COR-L47 (cell line): ENCODE measurements at regions not wholly inside any gene's neighbourhood (a gene's known extent, or its start where the extent isn't known, plus 50 kb on each side); places are given as distances from the start of the nearest gene placed in this dataset.

ENCODE experiments used
- DNase-seq: peaks from one replicate; lab custom pipeline; 2025; lab: John Stamatoyannopoulos, UW

GRCh38 chr10:120983721-120984120, 132.6 kb downstream of the WDR11 start:
- DNase-seq, result no peak

- DNase-seq, result no peak
Measured at GRCh38 chr10:120984221-120984620, 133.1 kb downstream of the WDR11 start.

DNA sequence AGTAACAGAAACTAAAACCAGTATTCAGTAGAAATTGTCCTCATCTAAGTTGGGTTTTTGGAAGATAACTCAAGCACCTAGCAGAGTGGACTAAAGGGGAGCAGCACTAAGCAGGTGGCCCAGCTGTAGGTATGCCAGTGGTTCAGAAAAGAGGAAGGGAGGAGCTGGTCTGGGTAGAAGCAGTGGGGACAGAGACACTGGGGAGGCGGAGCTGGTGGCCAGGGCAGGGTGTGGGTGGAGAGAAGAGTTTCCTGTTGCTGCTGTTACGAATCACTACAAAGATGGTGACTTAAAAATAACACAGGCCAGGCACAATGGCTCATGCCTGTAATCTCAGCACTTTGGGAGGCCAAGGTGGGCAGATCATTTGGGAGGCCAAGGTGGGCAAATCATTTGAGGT, 136.2 kb downstream of the WDR11 start:
- no peak for DNase-seq

- no peak for DNase-seq
Measured at GRCh38 chr10:120988751-120989150, 137.6 kb downstream of the WDR11 start.

- DNase-seq, result no peak
Measured at GRCh38 chr10:120989279-120989678, 138.1 kb downstream of the WDR11 start.

- no peak for DNase-seq
Measured at GRCh38 chr10:120989996-120990598, 138.9 kb downstream of the WDR11 start.

GRCh38 chr10:120990831-120991230, 139.7 kb downstream of the WDR11 start:
- DNase-seq, result no peak

DNA sequence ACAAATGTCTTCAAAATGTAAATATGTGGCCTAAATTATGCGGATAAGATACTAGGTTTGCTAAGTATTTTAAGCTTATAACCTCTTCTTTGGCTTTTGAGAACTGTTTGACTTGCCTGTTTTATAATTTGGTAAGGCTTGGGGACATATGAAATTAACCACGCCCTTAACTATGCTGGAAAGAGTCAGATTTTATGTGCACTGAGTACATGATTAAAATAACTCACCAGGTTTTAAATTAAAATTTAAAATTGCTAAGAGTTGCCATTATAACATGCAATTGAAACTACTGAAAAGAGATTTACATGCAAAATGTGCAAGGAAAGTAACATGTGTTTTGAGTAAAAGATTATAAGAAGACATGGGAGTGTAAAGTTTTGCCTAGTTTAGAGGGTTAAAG, 141.9 kb downstream of the WDR11 start:
- no peak for DNase-seq

- no peak for DNase-seq
Measured at GRCh38 chr10:120995768-120996167, 144.6 kb downstream of the WDR11 start.

DNA sequence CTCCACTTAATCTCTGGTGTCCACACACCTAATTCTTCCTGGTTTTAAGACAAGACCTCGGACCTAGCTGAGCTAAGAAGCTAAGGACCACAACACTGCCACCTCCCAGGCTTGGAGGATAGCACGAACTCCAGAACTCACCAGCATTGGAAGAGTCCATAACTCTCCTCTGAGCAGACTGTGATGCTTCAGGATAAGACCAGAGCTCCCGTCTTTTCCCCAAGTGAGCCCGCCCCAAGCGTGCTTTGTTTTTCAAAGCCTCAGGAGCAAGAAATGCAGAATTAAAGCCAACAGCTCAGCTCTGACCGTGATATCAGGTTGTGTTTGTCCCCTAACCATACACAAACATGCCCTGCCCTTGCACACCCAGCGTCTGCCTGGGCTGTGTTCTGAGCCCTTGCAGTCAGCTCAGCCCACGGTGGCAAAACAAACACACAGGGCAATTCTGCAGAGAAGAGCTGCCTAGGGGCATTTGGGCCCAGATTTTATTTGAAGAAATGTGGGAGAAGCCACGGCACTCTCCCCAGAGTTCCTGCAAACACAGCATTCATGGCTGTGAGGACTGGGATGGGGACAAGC, 145.4 kb downstream of the WDR11 start:
- DNase-seq, result no peak

GRCh38 chr10:120997313-120997712, 146.2 kb downstream of the WDR11 start:
- DNase-seq, result no peak

DNA sequence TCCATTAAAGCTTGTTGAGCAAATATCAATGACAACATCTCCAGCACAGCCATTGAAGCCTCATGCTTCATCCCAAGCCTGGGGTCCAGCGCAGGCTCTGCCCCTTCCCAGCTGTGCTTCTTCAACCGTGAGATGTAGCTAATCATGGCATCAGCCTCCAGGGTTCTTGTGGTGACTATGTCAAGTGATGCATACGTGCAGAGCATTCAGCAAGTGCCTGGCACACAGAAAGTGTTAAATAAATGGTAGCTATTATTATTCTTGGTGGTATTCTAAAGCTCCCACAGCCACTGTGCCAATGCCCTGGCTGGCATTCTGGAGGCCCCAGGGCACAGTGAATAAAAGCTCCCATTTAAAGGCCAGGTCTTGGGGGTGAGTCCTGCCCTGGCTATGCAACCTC, 146.6 kb downstream of the WDR11 start:
- no peak for DNase-seq

- no peak for DNase-seq
Measured at GRCh38 chr10:120998251-120998650, 147.1 kb downstream of the WDR11 start.

GRCh38 chr10:120998782-120999285, 147.7 kb downstream of the WDR11 start:
- DNase-seq, result no peak

DNA sequence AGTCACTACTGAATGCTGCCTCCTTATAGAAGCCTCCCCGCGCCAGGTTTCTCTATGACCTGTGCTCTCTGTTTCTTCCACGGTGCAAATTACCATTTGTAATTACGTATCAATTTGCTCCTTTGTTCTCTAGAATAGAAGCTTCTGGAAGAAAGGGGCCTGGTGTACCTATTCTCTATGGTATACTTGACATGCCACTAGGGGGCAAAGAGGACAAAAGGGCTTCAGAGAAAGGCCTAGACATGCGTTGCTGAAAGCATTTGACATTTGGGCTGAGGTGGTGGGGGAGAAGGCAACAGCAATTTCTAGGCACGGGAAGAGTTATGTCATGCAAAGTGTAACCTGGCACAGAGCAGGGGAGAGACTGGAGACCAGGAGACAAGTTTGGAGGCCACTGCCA, 148.7 kb downstream of the WDR11 start:
- DNase-seq, result no peak

GRCh38 chr10:121002586-121003205, 151.5 kb downstream of the WDR11 start:
- no peak for DNase-seq

GRCh38 chr10:121005948-121006587, 154.9 kb downstream of the WDR11 start:
- DNase-seq, result no peak

DNA sequence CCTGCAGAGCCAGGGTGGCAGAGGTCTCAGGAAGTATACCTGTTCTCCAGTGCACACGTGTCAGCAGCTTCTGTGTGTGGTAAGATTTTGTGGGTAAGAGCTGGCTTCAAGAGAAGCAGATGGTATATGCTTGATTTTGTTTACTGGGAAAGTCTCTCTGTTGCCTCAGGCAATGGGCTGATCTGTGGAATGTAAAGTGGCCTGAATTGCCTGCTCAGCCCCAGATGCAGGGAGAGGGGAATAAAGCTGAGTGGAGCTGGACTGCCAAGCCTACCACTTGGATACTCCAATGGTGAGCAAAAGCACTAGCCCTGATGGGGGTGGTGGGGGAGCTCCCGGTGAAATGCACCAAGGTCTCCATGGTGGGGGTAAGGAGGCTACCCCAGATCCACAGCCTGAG, 156.1 kb downstream of the WDR11 start:
- no peak for DNase-seq

- no peak for DNase-seq
Measured at GRCh38 chr10:121015916-121016315, 164.8 kb downstream of the WDR11 start.

DNA sequence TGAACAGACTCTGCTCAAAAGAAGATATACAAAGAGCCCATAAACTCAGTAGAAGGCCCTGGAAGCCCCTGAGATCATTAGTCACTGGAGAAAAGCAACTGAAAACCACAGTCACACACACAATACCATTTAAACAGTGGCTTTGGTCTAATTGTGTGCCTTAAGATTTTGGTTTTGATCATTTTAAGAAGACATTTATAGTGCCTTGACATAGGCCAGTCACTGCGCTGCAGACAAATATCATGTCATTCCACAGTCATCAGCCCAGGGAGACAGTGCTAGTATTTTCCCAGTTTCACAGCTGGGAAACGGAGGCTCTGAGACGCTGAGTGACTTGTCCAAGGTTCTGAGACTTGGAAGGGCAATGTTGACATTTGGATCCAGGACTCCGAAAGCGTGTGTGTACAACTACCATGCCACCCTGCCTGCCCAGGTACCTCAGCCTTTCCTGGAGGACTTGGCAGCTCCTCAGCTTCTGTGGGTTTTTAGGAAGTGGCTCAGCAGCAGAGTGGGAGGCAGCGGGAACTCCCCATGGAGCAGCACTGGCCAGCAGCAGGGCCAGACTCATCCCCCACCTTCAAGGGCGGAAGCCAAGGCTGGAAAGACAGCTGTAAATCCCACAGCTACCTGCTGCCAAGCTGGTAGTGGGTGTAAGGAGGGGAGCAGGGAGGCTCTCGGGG, 173.9 kb downstream of the WDR11 start:
- DNase-seq, result no peak

DNA sequence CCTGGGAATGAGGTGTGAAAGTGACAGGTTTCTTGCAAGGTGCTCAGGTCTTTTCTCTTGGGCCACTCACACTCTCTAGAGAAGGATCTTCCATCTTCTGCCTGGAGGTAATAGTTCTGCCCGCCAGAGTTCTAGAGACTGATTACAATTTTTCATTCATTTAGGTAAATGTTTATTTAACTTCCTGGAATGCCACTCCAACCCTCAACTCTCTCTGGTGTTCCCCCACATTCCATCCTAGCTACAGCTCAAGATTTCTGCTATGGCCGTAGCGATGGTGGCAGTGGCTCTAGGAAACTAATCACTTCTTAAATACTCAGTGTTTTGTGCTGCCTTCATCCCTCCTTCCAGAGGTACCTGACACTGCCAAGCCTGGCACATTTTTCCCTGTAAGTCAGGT, 174.6 kb downstream of the WDR11 start:
- DNase-seq, result no peak

DNA sequence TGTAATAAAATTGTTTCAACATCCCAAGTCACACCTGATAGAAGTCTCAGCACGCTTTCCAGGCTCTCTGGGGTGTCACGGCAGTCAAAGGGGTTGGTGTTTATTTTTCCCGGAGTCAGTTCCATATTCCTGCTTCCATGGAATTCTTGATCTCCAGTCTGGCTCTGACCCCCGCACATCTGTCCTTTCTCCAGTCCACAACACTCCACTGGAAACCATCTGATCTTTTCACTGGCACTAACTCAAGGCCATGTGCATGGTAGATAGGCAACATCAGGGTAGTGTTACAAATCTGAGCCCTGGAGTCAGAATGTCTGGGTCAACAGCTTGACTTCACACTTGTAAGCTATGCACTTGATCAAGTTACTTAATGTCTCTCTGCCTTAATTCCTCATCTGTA, 176.2 kb downstream of the WDR11 start:
- DNase-seq, result no peak

- DNase-seq, result no peak
Measured at GRCh38 chr10:121032460-121032859, 181.3 kb downstream of the WDR11 start.
